ENCODE measurements at regions not wholly inside any gene's neighbourhood (a gene's known extent, or its start where the extent isn't known, plus 50 kb on each side); places are given as distances from the start of the nearest gene placed in this dataset.

DNA sequence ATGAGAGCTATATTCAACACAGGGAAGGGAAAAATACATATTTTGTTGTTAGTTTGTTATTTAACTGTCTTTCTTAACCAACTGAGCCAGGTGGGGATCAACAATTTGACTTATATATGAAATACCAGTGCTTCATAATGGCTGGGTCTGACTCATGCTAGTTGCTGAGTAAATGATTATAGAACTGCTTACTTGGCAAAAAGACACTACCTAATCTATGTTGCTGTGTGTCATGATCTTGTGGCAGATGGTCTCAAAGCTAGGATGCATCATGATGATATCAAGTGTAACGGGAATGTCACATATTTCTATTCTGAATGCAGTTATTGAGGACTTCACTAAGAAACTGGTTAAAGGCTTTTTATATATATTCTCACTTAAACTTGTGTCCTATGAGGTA is 727.4 kb upstream of the SLITRK1 start:
- TF ChIP-seq POLR2AphosphoS5 (IDR thresholded peaks at IDR 0.05; ENCODE audit: low read depth, low read length), result no peak
- no peak for TF ChIP-seq TAF1 (IDR thresholded peaks at IDR 0.05; ENCODE audit: borderline replicate concordance, insufficient read depth, low read length)
- TF ChIP-seq, protein P1, sequence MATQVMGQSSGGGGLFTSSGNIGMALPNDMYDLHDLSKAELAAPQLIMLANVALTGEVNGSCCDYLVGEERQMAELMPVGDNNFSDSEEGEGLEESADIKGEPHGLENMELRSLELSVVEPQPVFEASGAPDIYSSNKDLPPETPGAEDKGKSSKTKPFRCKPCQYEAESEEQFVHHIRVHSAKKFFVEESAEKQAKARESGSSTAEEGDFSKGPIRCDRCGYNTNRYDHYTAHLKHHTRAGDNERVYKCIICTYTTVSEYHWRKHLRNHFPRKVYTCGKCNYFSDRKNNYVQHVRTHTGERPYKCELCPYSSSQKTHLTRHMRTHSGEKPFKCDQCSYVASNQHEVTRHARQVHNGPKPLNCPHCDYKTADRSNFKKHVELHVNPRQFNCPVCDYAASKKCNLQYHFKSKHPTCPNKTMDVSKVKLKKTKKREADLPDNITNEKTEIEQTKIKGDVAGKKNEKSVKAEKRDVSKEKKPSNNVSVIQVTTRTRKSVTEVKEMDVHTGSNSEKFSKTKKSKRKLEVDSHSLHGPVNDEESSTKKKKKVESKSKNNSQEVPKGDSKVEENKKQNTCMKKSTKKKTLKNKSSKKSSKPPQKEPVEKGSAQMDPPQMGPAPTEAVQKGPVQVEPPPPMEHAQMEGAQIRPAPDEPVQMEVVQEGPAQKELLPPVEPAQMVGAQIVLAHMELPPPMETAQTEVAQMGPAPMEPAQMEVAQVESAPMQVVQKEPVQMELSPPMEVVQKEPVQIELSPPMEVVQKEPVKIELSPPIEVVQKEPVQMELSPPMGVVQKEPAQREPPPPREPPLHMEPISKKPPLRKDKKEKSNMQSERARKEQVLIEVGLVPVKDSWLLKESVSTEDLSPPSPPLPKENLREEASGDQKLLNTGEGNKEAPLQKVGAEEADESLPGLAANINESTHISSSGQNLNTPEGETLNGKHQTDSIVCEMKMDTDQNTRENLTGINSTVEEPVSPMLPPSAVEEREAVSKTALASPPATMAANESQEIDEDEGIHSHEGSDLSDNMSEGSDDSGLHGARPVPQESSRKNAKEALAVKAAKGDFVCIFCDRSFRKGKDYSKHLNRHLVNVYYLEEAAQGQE (IDR thresholded peaks at IDR 0.05; ENCODE audit: insufficient read depth in 1 of 2, low read depth in 2 of 2, low read length in 2 of 2), result no peak
- TF ChIP-seq FOXP2 (optimal IDR thresholded peaks at IDR 0.05; ENCODE audit: borderline replicate concordance, extremely low read depth, extremely low read length, insufficient read depth), result no peak
- no peak for TF ChIP-seq SIN3A (IDR thresholded peaks at IDR 0.05; ENCODE audit: borderline replicate concordance, insufficient read depth, low read length)
